GM13976 (cell line): ENCODE measurements at regions not wholly inside any gene's neighbourhood (a gene's known extent, or its start where the extent isn't known, plus 50 kb on each side); places are given as distances from the start of the nearest gene placed in this dataset.
"Not testable (repeated sequence)": the region's sequence is repeated elsewhere in the genome, so short reads cannot be mapped to it uniquely, and the experiment has no call there.

Source experiments
- DNase-seq: peaks from one replicate; pipeline ENCODE4 v3.0.0; 2012; ENCODE audit warnings: low spot score
- in situ Hi-C: fragments of 300-500 bp; cut with MboI; formaldehyde crosslinking; loops from one replicate; pipeline ENCODE4 v1.12.0; 2022; ENCODE audit warnings: low sequenced_read_pairs, mixed read lengths, inconsistent platforms; ENCODE audit not compliant: unreplicated experiment
- TF ChIP-seq, protein P1 (sequence below): IDR thresholded peaks from 2 replicates; pipeline ENCODE4 v1.5.1; 2012; ENCODE audit warnings: borderline replicate concordance, mild to moderate bottlenecking; ENCODE audit not compliant: insufficient read depth; ENCODE audit errors: extremely low read depth, missing control alignments, control extremely low read depth

DNA sequence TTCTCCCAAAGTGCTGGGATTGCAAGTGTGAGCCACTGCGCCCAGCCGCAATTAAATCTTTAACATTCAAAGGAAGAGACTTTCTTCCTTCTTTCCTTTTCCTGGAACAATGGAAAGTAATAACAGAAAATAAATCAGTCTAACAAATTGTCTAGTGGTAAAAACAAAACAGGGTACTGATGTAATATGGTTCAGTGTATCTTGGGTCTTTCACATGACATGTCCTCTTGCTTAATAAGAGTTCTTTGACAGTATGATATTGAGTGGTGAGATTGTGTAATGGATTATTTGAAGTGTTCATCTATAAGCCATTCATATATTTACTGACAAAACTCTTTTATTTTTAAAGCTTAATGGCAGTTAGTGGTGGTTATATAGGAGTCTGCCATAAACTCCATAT is 256.6 kb downstream of the SPRY1 start:
- DNase-seq, result no peak
- in situ Hi-C loops, result loop anchor here (25.0 kb wide), 2 partner anchors 266 to 541 kb away; partner anchors contain the start of gene SPRY1
- TF ChIP-seq, protein P1, sequence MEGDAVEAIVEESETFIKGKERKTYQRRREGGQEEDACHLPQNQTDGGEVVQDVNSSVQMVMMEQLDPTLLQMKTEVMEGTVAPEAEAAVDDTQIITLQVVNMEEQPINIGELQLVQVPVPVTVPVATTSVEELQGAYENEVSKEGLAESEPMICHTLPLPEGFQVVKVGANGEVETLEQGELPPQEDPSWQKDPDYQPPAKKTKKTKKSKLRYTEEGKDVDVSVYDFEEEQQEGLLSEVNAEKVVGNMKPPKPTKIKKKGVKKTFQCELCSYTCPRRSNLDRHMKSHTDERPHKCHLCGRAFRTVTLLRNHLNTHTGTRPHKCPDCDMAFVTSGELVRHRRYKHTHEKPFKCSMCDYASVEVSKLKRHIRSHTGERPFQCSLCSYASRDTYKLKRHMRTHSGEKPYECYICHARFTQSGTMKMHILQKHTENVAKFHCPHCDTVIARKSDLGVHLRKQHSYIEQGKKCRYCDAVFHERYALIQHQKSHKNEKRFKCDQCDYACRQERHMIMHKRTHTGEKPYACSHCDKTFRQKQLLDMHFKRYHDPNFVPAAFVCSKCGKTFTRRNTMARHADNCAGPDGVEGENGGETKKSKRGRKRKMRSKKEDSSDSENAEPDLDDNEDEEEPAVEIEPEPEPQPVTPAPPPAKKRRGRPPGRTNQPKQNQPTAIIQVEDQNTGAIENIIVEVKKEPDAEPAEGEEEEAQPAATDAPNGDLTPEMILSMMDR, result no peak

DNA sequence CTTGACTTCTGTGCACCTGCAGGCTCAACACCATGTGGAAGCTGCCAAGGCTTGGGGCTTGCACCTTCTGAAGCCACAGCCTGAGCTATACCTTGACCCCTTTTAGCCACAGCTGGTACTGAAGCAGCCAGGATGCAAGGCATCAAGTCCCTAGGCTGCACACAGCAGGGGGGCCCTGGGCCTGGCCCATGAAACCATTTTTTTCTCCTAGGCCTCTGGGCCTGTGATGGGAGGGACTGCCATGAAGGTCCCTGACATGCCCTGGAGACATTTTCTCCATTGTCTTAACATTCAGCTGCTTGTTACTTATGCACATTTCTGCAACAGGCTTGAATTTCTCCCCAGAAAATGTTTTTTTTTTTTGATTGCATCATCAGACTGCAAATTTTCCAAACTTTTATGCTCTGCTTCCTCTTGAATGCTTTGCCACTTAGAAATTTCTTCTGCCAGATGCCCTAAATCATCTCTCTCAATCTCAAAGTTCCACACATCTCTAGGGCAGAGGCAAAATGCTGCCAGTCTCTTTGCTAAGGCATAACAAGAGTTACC is 260.2 kb downstream of the SPRY1 start:
- in situ Hi-C loops, result loop anchor here (25.0 kb wide), 2 partner anchors 270 to 545 kb away; partner anchors contain the start of gene SPRY1
- DNase-seq, result not testable (repeated sequence)

DNA sequence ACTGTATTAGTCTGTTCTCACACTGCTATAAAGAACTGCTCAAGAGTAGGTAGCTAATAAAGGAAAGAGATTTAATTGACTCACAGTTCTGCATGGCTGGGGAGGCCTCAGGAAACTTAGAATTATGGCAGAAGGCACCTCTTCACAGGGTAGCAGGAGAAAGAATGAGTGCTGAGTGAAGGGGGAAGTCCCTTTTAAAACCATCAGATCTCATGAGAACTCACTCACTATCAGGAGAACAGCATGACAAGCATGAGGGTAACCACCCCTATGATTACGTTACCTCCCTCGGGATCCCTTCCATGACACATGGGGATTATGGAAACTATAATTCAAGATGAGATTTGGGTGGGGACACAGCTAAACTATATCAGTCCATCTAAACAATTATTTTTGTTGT is 261.0 kb downstream of the SPRY1 start:
- DNase-seq, result not testable (repeated sequence)
- in situ Hi-C loops, result loop anchor here (25.0 kb wide), 2 partner anchors 270 to 545 kb away; partner anchors contain the start of gene SPRY1

DNA sequence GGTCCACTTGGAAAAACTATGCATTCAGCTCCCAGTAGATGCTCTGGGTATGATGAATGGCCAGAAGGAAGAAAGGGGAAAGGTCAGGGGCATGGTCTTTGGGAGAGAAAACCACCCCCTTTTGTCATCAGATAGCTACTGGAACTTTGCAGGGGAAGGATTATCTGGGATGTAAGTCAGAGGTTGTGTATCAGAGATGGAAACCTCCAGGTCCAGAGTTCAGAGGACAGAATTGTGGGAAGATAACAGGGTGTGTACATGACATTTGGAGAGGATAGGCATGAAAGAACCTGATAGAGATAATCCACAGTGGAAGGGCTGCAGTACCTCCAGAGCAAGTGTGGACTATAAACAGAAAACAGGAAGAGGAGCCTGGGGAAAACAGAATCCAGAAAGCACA is 262.7 kb downstream of the SPRY1 start:
- TF ChIP-seq, protein P1, result no peak
- in situ Hi-C loops, result loop anchor here (25.0 kb wide), 2 partner anchors 272 to 547 kb away; partner anchors contain the start of gene SPRY1
- no peak for DNase-seq

DNA sequence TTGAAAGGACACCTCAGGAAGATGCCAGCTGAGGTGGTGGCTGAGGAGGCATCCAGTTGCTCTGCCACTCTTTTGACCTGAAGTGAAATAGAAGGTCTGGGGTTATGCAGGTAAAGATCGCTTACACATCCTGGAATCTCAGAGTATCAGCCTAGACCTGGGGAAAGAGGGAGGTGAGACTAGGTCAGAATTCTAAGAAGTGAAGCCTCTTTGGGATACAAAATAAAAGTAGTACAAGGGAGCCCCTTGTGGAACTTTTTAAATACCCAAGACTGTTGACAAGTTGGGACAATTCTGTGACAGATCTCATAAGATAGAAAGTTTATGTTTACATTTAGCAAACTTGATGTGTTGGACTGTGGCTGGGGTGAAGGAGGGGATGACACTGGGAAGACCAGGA is 263.1 kb downstream of the SPRY1 start:
- in situ Hi-C loops, result loop anchor here (25.0 kb wide), 2 partner anchors 272 to 547 kb away; partner anchors contain the start of gene SPRY1
- no peak for DNase-seq
- TF ChIP-seq, protein P1, result no peak

DNA sequence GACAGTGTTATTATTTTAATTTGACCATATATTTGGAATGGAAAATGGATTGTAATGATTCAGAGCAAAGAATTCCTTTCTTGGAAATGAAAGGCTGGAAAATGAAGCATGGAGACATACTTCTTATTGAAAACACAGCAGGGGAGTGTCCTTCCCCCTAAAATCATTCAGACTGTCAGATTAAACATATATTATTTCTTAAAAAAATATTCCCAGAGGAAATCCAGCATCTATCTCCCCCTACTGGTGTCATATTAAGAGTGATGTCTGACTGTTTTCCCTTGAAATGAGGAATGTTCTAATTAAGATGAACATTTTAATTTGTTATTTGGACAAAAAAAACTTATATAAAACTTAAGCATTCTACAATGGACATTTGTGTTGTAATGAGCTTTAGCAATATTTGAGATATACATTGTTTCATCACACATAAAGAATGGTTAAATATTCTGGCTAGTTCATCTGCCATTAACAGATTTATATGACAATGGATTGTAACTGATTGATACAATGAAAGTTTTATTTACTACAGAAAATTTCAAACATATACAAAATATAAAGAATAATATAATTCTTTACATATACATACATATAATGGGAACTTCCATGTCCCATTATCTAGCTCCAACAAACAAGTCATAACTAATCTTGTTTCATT is 264.6 kb downstream of the SPRY1 start:
- in situ Hi-C loops, result loop anchor here (25.0 kb wide), 2 partner anchors 274 to 549 kb away; partner anchors contain the start of gene SPRY1
- no peak for DNase-seq
- TF ChIP-seq, protein P1, result no peak

DNA sequence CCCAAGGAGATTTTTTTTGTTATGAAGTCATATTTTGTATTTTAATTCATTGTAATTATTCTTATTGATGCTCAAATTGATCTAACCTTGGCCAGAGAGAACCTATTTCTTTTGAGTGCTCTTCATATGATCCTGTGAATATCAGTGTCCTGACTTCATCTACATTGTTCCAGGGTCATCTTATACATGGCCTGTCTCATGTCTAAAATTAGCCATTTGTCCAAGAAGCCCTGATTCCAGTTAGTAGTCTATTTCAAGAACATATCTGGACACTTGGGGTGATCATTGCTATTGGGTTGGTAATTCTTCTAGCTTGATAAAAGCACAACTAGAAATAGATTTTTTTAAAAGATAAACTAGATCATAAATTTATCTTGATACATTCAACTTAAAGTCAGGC is 266.2 kb downstream of the SPRY1 start:
- no peak for DNase-seq
- in situ Hi-C loops, result loop anchor here (25.0 kb wide), 2 partner anchors 276 to 551 kb away; partner anchors contain the start of gene SPRY1
- TF ChIP-seq, protein P1, result no peak

DNA sequence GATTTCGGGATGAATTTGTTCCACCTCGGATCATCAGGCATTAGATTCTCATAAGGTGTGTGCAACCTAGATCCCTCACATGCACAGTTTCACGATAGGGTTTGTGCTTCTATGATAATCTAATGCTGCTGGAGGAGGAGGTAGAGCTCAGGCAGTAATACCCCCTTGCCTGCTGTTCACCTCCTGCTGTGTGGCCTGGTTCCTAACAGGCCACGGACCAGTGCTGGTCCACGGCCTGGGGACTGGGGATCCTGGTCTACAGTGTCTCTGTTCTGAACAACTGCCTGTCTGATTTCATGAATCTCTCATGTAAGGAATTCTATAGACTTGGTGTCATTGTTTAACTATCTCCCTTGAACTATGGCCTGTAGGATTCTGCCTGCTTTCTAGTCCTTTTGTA is 269.9 kb downstream of the SPRY1 start:
- TF ChIP-seq, protein P1, result no peak
- no peak for DNase-seq
- in situ Hi-C loops, result loop anchor here (25.0 kb wide), 2 partner anchors 279 to 554 kb away; partner anchors contain the start of gene SPRY1
